ENCODE measurements at regions not wholly inside any gene's neighbourhood (a gene's known extent, or its start where the extent isn't known, plus 50 kb on each side); places are given as distances from the start of the nearest gene placed in this dataset.

DNA sequence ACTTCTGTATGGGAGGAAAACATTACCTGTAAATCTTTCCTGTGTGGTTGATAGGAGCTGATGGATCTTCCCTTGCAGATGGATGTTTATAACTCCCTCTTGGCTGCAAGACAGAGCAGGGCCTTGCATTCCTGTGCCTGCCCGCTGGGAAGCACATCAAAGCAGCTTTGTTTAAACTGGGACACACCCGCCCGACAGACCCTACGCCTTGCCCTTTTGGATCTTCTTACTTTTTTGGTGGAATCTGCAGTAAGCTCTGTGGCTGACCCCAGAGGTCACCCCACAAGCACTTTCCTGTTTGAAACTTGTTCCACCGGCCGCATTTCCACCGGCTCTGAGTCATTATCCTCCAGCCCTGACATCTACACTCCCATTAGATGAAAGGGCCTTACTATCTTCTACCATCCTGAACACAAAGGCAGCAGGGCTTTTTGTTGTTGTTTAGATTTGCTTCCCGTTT is 244.1 kb upstream of the STT3B start (continued):
- TF ChIP-seq, protein P1, sequence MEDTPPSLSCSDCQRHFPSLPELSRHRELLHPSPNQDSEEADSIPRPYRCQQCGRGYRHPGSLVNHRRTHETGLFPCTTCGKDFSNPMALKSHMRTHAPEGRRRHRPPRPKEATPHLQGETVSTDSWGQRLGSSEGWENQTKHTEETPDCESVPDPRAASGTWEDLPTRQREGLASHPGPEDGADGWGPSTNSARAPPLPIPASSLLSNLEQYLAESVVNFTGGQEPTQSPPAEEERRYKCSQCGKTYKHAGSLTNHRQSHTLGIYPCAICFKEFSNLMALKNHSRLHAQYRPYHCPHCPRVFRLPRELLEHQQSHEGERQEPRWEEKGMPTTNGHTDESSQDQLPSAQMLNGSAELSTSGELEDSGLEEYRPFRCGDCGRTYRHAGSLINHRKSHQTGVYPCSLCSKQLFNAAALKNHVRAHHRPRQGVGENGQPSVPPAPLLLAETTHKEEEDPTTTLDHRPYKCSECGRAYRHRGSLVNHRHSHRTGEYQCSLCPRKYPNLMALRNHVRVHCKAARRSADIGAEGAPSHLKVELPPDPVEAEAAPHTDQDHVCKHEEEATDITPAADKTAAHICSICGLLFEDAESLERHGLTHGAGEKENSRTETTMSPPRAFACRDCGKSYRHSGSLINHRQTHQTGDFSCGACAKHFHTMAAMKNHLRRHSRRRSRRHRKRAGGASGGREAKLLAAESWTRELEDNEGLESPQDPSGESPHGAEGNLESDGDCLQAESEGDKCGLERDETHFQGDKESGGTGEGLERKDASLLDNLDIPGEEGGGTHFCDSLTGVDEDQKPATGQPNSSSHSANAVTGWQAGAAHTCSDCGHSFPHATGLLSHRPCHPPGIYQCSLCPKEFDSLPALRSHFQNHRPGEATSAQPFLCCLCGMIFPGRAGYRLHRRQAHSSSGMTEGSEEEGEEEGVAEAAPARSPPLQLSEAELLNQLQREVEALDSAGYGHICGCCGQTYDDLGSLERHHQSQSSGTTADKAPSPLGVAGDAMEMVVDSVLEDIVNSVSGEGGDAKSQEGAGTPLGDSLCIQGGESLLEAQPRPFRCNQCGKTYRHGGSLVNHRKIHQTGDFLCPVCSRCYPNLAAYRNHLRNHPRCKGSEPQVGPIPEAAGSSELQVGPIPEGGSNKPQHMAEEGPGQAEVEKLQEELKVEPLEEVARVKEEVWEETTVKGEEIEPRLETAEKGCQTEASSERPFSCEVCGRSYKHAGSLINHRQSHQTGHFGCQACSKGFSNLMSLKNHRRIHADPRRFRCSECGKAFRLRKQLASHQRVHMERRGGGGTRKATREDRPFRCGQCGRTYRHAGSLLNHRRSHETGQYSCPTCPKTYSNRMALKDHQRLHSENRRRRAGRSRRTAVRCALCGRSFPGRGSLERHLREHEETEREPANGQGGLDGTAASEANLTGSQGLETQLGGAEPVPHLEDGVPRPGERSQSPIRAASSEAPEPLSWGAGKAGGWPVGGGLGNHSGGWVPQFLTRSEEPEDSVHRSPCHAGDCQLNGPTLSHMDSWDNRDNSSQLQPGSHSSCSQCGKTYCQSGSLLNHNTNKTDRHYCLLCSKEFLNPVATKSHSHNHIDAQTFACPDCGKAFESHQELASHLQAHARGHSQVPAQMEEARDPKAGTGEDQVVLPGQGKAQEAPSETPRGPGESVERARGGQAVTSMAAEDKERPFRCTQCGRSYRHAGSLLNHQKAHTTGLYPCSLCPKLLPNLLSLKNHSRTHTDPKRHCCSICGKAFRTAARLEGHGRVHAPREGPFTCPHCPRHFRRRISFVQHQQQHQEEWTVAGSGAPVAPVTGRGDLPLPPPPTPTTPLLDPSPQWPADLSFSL (CRISPR knock-in tag; IDR thresholded peaks at IDR 0.05) = no peak
- no peak for TF ChIP-seq SUZ12 (IDR thresholded peaks at IDR 0.05; ENCODE audit: low read depth, low read length)
- TF ChIP-seq HMG20A (CRISPR knock-in tag; IDR thresholded peaks at IDR 0.05; ENCODE audit: borderline replicate concordance) = peak; percentile 97
- TF ChIP-seq ZNF562 (CRISPR knock-in tag; IDR thresholded peaks at IDR 0.05; ENCODE audit: borderline replicate concordance) = no peak
- TF ChIP-seq, protein P2, sequence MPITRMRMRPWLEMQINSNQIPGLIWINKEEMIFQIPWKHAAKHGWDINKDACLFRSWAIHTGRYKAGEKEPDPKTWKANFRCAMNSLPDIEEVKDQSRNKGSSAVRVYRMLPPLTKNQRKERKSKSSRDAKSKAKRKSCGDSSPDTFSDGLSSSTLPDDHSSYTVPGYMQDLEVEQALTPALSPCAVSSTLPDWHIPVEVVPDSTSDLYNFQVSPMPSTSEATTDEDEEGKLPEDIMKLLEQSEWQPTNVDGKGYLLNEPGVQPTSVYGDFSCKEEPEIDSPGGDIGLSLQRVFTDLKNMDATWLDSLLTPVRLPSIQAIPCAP (CRISPR knock-in tag; IDR thresholded peaks at IDR 0.05; ENCODE audit: low read depth) = no peak
- no peak for TF ChIP-seq AHR (CRISPR knock-in tag; IDR thresholded peaks at IDR 0.05)
- TF ChIP-seq, protein P3, sequence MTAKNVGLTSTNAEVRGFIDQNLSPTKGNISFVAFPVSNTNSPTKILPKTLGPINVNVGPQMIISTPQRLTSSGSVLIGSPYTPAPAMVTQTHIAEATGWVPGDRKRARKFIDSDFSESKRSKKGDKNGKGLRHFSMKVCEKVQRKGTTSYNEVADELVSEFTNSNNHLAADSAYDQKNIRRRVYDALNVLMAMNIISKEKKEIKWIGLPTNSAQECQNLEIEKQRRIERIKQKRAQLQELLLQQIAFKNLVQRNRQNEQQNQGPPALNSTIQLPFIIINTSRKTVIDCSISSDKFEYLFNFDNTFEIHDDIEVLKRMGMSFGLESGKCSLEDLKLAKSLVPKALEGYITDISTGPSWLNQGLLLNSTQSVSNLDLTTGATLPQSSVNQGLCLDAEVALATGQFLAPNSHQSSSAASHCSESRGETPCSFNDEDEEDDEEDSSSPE (CRISPR knock-in tag; IDR thresholded peaks at IDR 0.05) = no peak
- peak; percentile 66; the same call in 1 of the 2 replicates for TF ChIP-seq ETV5 (CRISPR knock-in tag; IDR thresholded peaks at IDR 0.05; ENCODE audit: borderline replicate concordance)
- TF ChIP-seq IKZF4 (CRISPR knock-in tag; IDR thresholded peaks at IDR 0.05; ENCODE audit: borderline replicate concordance, low read depth, not compliant biosample characterization) = no peak
- TF ChIP-seq, protein P4, sequence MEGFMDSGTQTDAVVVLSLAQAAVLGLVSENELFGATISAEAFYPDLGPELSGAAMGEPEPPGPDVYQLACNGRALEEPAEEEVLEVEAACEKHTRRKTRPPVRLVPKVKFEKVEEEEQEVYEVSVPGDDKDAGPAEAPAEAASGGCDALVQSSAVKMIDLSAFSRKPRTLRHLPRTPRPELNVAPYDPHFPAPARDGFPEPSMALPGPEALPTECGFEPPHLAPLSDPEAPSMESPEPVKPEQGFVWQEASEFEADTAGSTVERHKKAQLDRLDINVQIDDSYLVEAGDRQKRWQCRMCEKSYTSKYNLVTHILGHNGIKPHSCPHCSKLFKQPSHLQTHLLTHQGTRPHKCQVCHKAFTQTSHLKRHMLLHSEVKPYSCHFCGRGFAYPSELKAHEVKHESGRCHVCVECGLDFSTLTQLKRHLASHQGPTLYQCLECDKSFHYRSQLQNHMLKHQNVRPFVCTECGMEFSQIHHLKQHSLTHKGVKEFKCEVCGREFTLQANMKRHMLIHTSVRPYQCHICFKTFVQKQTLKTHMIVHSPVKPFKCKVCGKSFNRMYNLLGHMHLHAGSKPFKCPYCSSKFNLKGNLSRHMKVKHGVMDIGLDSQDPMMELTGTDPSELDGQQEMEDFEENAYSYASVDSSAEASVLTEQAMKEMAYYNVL (CRISPR knock-in tag; IDR thresholded peaks at IDR 0.05; ENCODE audit: borderline replicate concordance) = peak; percentile 69; the same call in 1 of the 2 replicates
- TF ChIP-seq BCL6 (CRISPR knock-in tag; IDR thresholded peaks at IDR 0.05) = peak; percentile 84
- TF ChIP-seq TOE1 (CRISPR knock-in tag; IDR thresholded peaks at IDR 0.05) = no peak
- TF ChIP-seq ZBTB46 (CRISPR knock-in tag; IDR thresholded peaks at IDR 0.05; ENCODE audit: borderline replicate concordance) = no peak; the same call in 1 of the 2 replicates
- no peak for TF ChIP-seq ZBTB44 (CRISPR knock-in tag; IDR thresholded peaks at IDR 0.05)

All from HepG2 (cell line).